ENCODE measurements at regions not wholly inside any gene's neighbourhood (a gene's known extent, or its start where the extent isn't known, plus 50 kb on each side); places are given as distances from the start of the nearest gene placed in this dataset.

DNA sequence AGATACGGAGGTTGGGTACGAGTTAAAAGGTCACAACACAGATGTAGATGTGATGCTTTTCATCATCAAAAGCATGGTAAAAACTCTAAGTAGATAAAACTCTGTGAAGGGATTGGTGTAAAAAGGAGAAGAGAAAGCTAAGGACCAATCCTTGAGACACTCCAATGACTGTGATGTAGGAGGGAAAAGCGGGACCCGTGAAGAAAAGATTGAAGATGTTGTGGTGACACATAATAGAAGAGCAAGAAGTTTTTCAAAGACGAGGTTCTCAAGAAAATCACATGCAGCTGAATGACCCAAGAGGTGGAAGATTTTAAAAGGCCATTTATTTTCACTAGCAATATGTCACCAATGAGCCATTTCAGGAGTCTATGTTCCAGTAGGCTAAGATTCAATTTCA, 179.5 kb downstream of the MRPL39 start:
- no peaks in the 10 kb centered on the region for H3K27me3 ChIP-seq (ENCODE audit: insufficient read depth, low read length)
- H3K79me2 ChIP-seq (ENCODE audit: insufficient read depth, low read length), result no peaks in the 10 kb centered on the region
- no peak overlapping the region for H3K4me2 ChIP-seq (ENCODE audit: low read length)
- no peak overlapping the region for H3K9ac ChIP-seq (ENCODE audit: low read length)
- no peaks in the 10 kb centered on the region for H4K20me1 ChIP-seq (ENCODE audit: insufficient read depth, low read length)
- no peak for FAIRE-seq
- no peak overlapping the region for H3K27ac Mint-ChIP-seq (ENCODE audit: unreplicated experiment)
- H3K36me3 Mint-ChIP-seq (ENCODE audit: low read depth, unreplicated experiment), result peaks cover under 1% of the 10 kb centered on the region
- no peak overlapping the region for H2AFZ ChIP-seq (ENCODE audit: low read depth, low read length)
- no peaks in the 10 kb centered on the region for H3K4me1 ChIP-seq (ENCODE audit: insufficient read depth, low read length)
- peaks cover 4% of the 10 kb centered on the region for H3K27me3 Mint-ChIP-seq (ENCODE audit: low read depth, unreplicated experiment)
- H3K4me3 Mint-ChIP-seq (ENCODE audit: unreplicated experiment), result no peak overlapping the region
- H3K9me3 ChIP-seq (ENCODE audit: insufficient read depth, low read depth, low read length), result no peaks in the 10 kb centered on the region
- no peaks in the 10 kb centered on the region for H3K4me1 Mint-ChIP-seq (ENCODE audit: low read depth, unreplicated experiment)
- H3K9me3 Mint-ChIP-seq (ENCODE audit: unreplicated experiment), result peaks cover 2% of the 10 kb centered on the region
- TF ChIP-seq, protein P1, sequence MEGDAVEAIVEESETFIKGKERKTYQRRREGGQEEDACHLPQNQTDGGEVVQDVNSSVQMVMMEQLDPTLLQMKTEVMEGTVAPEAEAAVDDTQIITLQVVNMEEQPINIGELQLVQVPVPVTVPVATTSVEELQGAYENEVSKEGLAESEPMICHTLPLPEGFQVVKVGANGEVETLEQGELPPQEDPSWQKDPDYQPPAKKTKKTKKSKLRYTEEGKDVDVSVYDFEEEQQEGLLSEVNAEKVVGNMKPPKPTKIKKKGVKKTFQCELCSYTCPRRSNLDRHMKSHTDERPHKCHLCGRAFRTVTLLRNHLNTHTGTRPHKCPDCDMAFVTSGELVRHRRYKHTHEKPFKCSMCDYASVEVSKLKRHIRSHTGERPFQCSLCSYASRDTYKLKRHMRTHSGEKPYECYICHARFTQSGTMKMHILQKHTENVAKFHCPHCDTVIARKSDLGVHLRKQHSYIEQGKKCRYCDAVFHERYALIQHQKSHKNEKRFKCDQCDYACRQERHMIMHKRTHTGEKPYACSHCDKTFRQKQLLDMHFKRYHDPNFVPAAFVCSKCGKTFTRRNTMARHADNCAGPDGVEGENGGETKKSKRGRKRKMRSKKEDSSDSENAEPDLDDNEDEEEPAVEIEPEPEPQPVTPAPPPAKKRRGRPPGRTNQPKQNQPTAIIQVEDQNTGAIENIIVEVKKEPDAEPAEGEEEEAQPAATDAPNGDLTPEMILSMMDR (IDR thresholded peaks at IDR 0.05; ENCODE audit: insufficient read depth, low read depth, low read length), result no peak
- no peak for TF ChIP-seq EZH2 (IDR thresholded peaks at IDR 0.05; ENCODE audit: insufficient read depth, low read length)
- no peak overlapping the region for H3K4me3 ChIP-seq (ENCODE audit: insufficient read depth, low read depth, low read length)
- H3K27ac ChIP-seq (ENCODE audit: low read depth, low read length), result no peak overlapping the region
- no peak for DNase-seq (ENCODE audit: low read depth)
- no peaks in the 10 kb centered on the region for H3K36me3 ChIP-seq (ENCODE audit: insufficient read depth, low read length)

DNA sequence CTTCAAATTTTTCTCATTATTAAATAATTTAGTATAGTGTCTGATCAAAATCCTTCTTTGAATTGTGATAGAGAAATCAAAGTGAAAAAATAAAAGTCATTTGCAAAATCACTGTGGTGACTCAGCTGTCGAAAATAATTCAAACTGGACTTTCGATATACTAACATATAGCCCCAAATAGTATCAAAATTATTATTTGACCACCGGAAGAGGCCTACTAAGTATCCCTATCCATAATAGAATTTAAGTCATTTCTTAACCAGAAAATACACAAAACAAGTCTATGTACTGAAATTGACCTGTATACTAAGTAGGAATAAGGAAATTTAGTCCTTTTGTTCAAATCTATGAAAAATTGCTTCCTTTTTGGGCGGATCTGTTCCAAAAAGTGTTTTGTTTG, 180.7 kb downstream of the MRPL39 start:
- TF ChIP-seq EZH2 (IDR thresholded peaks at IDR 0.05; ENCODE audit: insufficient read depth, low read length), result no peak
- TF ChIP-seq, protein P1 (IDR thresholded peaks at IDR 0.05; ENCODE audit: insufficient read depth, low read depth, low read length), result no peak
- H3K4me3 Mint-ChIP-seq (ENCODE audit: unreplicated experiment), result no peak overlapping the region
- Histone ChIP-seq H2AFZ (ENCODE audit: low read depth, low read length) (no peak overlapping the region), H3K9ac (ENCODE audit: low read length) (no peak overlapping the region), H3K27me3 (ENCODE audit: insufficient read depth, low read length) (no peaks in the 10 kb centered on the region), H3K4me3 (ENCODE audit: insufficient read depth, low read depth, low read length) (no peak overlapping the region), H3K36me3 (ENCODE audit: insufficient read depth, low read length) (no peaks in the 10 kb centered on the region), H3K27ac (ENCODE audit: low read depth, low read length) (no peak overlapping the region), H3K4me2 (ENCODE audit: low read length) (no peak overlapping the region), H4K20me1 (ENCODE audit: insufficient read depth, low read length) (no peaks in the 10 kb centered on the region), H3K79me2 (ENCODE audit: insufficient read depth, low read length) (no peaks in the 10 kb centered on the region), H3K9me3 (ENCODE audit: insufficient read depth, low read depth, low read length) (no peaks in the 10 kb centered on the region), H3K4me1 (ENCODE audit: insufficient read depth, low read length) (no peaks in the 10 kb centered on the region)
- H3K27me3 Mint-ChIP-seq (ENCODE audit: low read depth, unreplicated experiment), result peaks cover 4% of the 10 kb centered on the region
- DNase-seq (ENCODE audit: low read depth) (no peak), FAIRE-seq (no peak)
- H3K27ac Mint-ChIP-seq (ENCODE audit: unreplicated experiment), result no peak overlapping the region
- peaks cover 2% of the 10 kb centered on the region for H3K9me3 Mint-ChIP-seq (ENCODE audit: unreplicated experiment)
- H3K4me1 Mint-ChIP-seq (ENCODE audit: low read depth, unreplicated experiment), result no peaks in the 10 kb centered on the region
- H3K36me3 Mint-ChIP-seq (ENCODE audit: low read depth, unreplicated experiment), result no peaks in the 10 kb centered on the region

DNA sequence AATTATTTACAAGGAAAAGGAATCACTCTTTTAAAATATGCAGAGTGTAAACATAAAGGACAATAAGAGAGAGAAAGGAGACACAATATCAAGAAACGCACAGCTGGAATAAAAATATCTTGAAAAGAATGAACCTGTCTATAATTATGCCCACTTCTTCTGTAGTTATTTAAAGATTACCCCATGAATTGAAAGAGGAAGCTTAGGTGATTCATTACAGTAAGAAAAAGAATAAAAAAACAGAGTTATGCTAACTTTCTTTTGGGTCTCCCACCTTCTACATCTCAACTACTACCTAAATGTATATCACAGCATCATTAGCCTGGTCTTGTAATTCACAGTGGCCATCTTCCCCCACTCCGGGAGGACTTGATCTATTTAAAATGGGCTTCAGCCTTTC, 182.1 kb downstream of the MRPL39 start:
- Histone ChIP-seq H3K27ac (ENCODE audit: low read depth, low read length) (no peak overlapping the region), H3K27me3 (ENCODE audit: insufficient read depth, low read length) (no peaks in the 10 kb centered on the region), H3K4me3 (ENCODE audit: insufficient read depth, low read depth, low read length) (no peak overlapping the region), H3K9me3 (ENCODE audit: insufficient read depth, low read depth, low read length) (no peaks in the 10 kb centered on the region), H3K36me3 (ENCODE audit: insufficient read depth, low read length) (no peaks in the 10 kb centered on the region), H2AFZ (ENCODE audit: low read depth, low read length) (no peak overlapping the region), H3K4me1 (ENCODE audit: insufficient read depth, low read length) (no peaks in the 10 kb centered on the region), H4K20me1 (ENCODE audit: insufficient read depth, low read length) (no peaks in the 10 kb centered on the region), H3K79me2 (ENCODE audit: insufficient read depth, low read length) (no peaks in the 10 kb centered on the region), H3K9ac (ENCODE audit: low read length) (no peak overlapping the region), H3K4me2 (ENCODE audit: low read length) (no peak overlapping the region)
- H3K9me3 Mint-ChIP-seq (ENCODE audit: unreplicated experiment), result peaks cover 2% of the 10 kb centered on the region
- H3K4me3 Mint-ChIP-seq (ENCODE audit: unreplicated experiment), result no peak overlapping the region
- FAIRE-seq (no peak), DNase-seq (ENCODE audit: low read depth) (no peak)
- H3K27me3 Mint-ChIP-seq (ENCODE audit: low read depth, unreplicated experiment), result peaks cover 3% of the 10 kb centered on the region
- no peaks in the 10 kb centered on the region for H3K36me3 Mint-ChIP-seq (ENCODE audit: low read depth, unreplicated experiment)
- no peaks in the 10 kb centered on the region for H3K4me1 Mint-ChIP-seq (ENCODE audit: low read depth, unreplicated experiment)
- no peak for TF ChIP-seq EZH2 (IDR thresholded peaks at IDR 0.05; ENCODE audit: insufficient read depth, low read length)
- TF ChIP-seq, protein P1 (IDR thresholded peaks at IDR 0.05; ENCODE audit: insufficient read depth, low read depth, low read length), result no peak
- no peak overlapping the region for H3K27ac Mint-ChIP-seq (ENCODE audit: unreplicated experiment)

Data from astrocyte (in vitro differentiated cells and primary cell).